Kidney tubule cell (primary cell): ENCODE measurements at regions not wholly inside any gene's neighbourhood (a gene's known extent, or its start where the extent isn't known, plus 50 kb on each side); places are given as distances from the start of the nearest gene placed in this dataset.

ENCODE experiments used
- DNase-seq: peaks from one replicate; pipeline ENCODE4 v3.0.0-alpha.2; 2018; ENCODE audit warnings: low spot score

DNA sequence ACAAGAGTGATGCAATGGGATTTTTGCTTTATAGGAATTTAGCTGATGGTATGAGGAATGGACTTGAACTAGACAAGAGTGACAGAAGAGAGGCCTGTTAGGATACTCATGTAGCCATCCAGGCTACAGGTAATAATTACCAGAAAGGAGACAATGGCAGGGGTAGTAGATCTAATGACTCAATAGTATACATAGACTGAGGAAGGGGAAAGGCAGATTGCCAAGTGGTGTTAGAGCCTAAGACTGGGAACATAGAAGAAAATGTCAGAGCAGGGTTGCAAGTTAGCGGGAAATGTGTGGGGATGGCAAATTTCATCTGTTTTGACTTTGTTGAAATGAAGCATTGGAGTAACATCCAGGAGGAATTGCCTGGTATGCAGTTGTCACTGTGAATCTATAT is 295.6 kb downstream of the UTRN start:
- peak; percentile 22 for DNase-seq

DNA sequence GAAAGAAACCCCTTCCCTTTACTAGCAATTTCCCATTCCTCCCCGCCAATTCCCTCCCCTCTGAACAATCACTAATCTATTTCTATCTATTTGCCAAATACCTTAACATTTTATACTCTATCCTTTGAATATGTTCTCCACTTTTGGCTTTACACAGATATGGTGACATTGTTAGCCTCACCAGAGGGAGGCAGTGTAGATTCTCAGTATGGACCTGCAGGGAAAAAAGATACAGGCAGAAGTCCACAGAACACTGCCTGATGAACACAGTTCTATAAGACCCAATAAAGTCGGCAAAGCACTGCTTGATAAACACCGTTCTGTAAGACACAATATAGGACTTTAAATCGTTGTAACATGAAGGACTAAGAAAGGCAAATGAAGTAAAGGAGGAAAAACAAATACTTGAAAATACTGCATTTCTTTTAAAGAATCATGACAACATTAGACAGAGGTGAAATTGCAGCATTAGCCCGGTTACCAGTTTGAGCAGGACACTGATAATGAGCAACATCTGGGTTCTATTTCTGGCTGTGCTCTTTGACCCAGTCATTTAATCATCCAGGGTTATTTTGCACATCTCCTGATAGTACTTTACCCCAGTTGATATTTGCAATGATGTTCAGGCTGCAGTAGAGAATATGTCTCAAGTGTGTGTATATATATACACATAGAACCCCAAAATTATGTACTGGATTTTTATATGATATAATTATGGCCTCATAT is 296.8 kb downstream of the UTRN start:
- peak; percentile 33 for DNase-seq

DNA sequence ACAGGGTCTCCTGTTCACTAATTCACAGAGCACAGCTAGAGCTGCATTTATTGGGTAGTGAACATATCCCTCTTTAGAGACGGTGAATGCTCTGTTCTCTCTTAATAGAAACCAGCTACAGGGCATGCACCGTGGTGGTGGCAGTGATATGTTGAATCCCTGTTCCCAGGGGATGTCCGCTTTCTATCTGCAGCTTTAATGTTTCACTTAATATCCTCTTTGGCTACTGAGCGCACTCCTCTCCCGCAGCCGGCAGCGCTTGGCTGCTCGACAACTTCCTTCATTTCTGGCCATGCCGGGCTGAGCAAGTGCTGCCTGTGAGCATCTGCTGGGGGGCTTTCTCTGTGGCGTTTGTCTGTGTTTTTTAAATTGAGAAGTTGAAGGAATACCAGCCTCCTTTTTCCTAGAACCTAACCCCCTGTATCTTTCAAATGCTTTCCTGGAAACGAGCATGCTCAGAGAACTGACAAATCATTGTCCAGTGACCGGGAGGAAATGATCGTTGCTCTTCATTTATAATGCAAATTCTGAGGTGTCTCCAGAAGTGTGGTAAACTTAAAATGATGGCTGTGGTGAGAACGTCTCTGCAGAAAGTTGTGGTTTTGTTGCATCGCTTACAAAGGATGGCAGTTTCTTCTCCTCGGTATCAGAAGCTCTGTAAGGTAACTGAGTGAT is 297.9 kb downstream of the UTRN start:
- DNase-seq: peak; percentile 31

DNA sequence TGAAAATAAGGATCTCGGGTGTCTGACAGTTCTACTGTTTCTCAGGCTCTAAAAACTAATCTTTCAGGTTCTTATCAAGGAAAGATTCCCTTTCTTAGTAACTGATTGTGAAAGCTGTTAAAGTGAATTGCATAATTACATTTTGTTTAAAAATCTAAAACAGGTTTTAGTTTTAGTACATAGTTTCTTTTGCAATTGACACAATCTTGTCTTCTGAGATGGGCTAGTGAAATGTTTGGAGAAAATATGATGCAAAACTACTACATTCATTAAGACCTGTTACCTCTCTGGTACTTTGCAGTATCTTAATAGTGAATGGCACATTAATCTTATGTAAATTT is 298.4 kb downstream of the UTRN start:
- DNase-seq: no peak

DNA sequence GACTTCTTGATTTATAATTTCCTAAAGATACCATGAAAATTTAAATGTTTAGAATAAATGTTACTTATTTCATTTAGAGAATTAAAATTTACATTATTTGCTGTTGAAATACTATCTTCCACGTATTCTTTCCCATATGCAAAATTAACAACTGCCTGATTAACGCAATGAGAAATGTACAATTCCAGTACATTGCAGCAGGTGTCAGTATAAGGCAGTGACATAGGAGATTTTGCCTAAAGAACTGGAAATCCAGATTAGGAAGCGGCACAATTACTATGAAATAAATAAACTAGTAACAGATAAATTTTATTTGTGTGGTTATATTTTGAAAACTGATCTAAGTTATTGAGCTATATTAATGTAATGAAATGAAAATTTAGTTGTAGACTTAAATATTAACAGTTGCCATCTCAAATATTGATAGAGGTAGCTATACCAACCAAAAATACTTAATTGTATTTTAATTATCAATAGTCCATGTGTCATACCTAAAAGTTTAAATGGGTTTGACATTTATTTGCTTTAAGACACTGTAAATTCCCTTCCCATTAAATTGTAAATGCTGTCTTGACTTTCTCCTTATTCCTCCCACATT is 300.2 kb downstream of the UTRN start:
- peak; percentile 41 for DNase-seq

DNA sequence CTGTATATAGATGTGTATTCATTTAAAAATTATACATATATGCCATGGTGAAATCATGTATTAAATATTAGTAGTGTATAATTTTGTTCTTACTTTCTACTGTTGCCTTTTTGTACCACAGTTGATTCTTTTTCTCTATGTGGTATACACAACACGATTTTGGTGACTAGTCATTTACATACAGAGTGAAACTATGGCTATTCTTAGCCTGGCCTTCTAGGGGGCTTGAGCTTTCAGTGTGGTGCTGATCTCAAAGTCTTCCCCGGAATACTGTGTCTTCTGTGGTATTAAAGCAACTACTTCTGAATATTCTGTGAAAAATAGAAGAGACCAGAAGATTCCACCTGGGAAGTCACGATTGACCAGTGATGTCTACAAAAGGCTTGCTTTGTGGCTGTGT is 301.9 kb downstream of the UTRN start:
- no peak for DNase-seq

DNA sequence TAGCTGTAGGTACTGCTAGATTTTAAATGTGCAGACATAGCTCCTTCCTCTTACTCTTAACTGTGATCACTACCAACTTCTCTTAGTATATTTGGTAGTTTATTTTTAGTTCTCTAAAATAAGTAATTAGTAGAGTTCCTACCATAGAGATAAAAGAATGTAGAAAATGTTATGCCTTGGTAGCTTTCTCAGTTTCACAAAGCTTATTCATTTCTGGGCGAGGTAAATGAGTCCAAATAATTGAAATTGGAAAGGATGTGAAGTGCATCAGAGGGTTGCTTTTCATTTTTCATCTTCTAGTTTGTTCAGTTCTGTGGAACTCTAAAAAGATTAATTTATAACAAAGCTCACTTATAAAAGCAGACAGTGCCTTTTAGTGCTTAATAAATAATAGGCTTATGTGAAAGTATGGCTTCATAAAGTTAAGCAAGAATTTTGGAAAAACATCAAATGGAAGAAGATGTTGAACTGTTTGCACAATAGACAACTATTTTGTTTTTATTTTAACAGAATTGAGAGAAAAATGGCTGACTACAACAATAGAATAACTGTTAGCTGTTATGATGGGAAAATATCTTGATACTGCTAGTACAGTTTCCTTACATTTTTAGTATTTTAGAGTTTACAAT is 303.7 kb downstream of the UTRN start:
- DNase-seq: no peak

DNA sequence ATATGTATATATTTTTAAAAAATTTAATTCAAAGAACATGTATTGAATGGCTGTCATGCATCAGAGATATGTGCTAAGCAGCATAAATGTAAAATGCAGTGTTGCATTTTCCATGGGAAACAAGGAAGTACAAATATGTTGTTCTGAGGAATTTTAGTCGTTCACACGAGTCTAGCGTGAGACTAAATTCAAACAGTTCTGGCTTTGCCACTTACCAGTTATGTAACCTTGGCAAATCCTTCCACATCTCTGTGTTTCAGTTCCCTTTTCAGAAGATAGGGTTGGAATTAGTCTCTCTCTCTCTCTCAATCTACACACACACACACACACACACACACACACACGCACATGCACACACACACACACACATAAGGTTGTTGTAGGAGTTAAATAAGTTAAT is 305.4 kb downstream of the UTRN start:
- DNase-seq: no peak

DNA sequence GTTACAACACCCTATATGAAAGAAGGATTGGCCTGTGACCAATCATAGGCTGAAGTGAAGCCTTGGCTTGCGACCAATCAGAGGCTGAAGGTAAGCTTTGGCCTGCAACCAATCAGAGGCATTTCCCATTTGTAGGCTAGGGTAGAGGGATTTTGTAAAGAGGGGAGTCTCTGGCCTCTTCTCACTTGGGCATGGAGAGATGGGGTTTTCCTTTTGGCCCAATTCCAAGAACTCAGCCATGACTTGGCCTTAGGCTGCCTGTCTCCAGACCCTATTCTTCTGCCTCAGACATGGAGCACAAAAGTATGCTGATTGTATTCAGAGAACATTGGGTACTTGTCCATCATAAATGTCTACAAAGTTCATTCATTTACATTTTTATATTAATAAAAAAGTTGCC is 308.3 kb downstream of the UTRN start:
- DNase-seq: no peak

DNA sequence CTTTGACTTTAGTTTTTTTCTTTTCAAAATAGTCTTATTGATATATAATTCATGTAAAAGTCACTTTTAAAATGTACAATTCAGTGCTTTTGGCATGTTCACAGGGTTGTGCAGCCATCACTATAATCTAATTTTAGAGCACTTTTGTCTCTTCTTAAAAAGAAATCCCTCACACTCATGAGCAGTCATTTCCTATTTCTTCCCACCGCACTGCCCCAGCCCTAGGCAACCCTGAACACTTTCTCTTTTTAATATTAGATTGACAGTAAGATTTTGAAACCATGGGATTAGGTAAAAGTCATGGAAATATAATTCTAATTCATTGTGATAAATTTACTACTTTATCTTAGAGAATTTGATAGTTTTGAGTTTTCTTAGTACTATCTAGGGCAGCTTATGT is 309.4 kb downstream of the UTRN start:
- DNase-seq: no peak

DNA sequence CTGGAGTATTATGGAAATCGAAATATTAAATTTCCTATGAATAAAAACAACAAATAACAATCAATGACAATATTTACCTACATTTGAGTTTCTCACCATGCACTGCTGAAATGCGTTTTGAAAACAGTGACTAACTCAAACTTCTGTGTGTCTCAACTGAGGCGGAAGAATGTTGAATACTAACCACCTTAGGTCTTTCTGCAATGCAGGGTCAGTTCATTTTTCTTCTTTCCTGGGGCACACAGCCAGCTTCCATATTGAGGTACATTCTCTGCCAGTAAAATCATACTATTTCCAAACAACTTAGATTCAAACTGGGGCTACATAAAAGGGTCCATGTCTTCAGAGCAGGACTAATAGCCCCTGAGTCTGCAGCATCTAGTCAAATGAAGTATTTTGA is 310.1 kb downstream of the UTRN start:
- no peak for DNase-seq

DNA sequence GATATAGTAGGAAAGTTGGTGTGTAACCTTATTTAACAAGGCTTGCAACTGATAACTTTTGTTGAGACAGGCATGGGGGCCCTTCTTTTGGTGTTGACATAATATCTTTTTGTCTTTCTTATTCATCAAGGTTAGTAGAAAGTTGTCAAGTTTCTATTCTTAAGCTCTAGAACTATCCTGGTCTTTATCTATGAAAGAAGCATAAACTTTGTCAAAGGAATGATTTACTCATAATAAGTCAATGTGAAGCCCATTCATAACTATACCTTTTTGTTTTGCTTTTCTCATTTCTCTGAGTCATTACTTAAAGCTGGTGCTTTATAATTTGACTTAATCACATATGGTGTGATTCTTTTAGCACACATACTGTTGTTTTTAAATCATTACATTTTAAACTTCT is 312.4 kb downstream of the UTRN start:
- no peak for DNase-seq

DNA sequence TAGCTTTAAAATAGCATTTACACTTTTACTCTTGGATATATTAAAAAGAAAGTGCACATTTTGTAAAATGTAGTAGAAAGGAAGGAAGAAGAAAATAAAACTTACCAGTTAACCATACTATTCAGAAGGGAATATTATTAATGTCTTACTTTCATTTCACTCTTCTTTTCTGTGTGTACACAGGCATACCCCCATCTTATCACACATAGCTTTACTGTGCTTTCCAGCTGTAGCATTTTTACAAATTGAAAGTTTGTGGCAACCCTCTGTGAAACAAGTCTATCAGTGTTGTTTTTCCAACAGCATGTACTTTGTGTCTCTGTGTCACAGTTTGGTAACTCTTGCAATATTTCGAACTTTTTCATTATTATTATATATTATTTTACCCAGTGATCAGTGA is 314.5 kb downstream of the UTRN start:
- no peak for DNase-seq

DNA sequence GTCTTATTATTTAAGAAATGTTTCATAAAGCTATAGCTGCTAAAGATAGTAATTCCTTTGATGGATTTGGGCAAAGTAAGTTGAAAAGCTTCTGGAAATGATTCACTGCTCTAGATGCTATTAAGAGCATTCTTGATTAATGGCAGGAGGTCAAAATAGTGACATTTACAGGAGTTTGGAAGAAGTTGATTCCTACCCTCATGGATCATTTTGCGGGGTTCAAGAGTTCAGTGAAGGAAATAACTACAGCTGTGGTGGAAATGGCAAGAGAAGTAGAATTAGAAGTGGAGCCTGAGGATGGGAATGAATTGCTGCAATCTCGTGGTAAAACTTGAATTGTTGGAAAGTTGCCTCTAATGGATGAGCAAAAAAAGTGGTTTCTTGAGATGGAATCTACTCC is 316.1 kb downstream of the UTRN start:
- no peak for DNase-seq

DNA sequence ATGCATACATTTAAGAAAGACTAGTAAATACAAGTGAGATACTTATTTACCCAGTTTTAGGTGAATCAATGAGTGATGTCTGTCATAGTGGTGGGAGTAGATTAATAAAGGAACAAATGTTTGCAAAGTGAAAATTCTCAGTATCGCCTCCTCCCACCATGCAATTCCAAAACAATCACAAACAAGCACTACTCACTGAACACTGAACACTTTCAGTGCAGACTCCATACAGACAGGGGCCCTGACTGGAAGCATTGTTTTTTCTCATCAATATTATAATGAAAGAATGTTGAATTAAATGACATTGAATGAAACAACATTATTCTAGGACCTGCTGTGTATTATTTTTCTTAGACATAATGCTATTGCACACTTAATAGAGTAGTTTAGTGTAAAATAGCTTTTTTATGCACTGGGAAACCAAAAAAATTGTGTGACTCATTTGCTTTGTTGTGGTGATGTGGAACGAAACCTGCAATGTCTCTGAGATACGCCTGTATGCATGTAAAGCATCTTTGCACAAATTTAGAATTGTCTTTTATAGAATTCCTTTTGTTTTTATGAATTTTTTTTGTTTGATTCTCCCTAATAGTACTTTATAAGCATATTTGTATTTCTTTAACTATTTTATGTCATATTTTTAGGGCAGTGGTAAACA is 317.5 kb downstream of the UTRN start:
- no peak for DNase-seq

DNA sequence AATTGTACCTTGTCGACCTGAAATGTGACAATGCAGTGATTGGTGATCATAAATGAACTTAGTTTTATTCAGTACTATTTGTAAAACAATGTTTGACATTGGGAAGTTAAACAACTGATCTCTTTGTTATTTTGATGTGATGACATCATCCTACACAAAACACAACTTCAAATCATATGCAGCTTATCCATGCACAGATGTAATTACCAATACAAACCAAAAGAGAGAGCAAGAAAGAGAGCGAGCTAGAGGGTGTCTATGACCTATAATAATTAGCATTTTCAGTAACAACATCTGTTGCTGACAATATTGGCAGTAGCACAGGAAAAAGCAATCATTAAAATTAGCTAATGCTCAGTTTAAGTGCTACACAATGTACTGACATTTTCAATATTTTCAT is 320.9 kb downstream of the UTRN start:
- no peak for DNase-seq

DNA sequence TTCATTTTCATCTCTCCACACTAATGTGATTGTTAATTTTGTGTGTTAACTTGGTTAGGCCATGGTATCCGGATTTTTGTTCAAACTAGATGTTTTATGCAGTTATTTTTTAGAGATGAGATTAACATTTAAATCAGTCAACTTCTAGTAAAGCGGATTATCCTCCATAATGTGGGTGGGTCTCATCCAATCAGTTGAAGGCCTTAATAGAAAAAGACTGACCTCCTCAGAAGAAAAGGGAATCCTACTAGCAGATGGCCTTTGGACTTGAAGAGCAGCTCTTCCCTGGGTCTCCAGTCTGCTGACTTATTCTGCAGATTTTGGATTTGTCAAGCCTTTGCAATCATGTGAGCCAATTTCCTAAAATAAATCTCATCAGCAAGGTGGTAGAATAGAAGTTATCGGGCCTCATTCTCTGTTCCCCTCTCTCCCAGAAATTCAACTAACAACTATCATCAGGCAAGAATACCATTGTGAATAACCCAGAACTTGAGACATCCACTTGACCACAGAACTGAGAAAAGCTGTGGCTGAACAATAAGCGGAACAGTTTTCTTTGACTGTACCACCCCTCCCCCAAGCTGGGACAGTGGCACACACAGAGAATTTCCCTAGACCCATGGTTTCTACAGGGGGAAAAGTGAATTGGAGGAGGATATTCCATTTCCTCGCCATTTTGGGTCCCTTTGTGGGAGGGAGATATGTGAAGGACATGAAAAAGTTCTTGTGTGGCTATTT is 323.0 kb downstream of the UTRN start:
- DNase-seq: no peak

DNA sequence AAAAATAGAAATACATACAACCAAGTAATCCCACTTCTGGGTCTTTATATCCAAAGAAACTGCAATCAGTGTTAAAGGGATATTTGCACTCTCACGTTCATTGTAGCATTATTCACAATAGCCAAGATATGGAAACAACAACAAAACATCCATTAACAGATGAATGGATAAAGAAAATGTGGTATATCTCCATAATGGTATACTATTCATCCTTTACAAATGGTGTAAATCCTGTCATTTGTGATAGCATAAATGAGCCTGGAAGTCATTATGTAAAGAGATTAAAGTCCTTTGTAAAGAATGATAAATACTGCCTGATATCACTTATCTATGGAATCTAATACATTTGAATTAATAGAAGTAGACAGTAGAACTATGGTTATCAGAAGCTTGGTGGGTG is 327.7 kb downstream of the UTRN start:
- no peak for DNase-seq

DNA sequence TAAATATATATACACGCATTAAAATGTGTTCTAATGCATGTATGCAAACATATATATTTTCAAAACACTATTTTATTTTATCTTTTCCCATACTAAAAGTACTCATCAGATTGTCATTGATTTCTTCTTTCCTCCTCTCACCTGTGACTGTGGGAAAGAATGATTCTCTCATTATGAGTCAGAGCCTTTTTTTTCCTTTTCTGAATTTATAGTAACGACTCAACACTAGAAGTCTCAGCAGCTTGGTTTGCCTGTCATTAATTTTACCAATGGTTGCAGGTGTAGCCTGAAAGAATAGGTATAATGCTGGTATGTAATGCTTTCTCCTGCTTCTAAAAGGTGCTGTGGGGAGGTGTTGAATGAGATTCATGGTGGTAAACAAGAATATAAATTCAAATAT is 328.7 kb downstream of the UTRN start:
- DNase-seq: peak; percentile 50

DNA sequence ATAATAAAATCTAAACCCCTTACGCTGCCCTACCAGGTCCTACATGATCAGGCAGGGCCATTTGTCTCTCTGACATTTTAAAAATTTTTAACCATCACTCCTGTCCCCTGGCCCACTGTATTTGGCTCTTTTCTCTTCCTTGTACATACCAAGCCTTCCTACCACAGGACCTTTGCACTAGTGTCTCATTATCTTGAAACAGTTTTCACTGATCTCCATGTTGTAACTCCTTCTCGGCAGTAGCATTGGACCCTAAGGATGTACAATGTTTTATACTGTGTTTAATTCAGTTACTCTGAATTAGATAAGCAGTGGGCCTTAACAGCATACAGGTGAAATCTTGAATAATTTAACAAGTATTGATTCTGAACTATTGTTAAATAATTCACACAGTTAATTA is 330.7 kb downstream of the UTRN start:
- no peak for DNase-seq

DNA sequence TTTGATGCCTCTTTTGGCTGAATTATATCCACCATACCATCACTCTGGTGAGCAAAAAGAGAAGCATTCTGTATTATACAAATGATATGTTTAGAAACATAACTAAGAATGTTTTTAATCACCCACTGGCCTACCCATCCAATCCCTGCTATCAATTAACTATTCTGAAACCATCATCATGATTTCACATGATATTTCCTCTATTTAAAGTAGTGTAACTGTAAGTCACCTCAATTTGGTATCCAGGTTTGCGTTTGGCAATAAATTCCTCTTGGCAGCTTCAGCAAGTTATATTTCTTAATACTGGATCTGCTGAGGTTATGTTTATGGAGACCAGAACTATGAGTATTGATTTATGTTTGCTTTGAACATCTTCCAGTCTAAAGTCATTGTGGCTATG is 332.1 kb downstream of the UTRN start:
- DNase-seq: no peak

DNA sequence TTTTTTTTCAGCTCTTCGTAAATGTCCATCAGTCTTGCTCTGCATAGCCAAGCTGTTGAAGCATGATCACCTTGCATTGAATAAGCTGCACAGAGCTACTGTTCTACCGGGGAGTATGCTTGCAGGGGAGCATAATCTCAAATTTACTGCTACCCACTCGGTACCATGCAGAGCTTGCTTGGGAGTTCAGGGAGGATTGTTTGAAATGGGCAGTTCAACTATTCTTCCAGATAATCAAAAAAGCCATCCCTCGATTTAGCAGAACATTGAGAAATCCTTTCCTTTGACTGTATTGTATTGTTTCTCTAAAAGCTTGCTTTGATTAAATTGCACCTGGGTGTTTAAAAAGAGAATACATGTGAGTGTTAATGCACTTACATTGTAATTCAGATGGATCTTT is 332.6 kb downstream of the UTRN start:
- no peak for DNase-seq
